HuH-7.5 (cell line): ENCODE measurements at regions not wholly inside any gene's neighbourhood (a gene's known extent, or its start where the extent isn't known, plus 50 kb on each side); places are given as distances from the start of the nearest gene placed in this dataset.

Experiments used
- DNase-seq: peaks from one replicate; pipeline ENCODE4 v3.0.0; 2011; ENCODE audit warnings: low spot score

- no peak for DNase-seq
These were observed 92.3 kb downstream of the GYPC start for GRCh38 chr2:126748188-126748760.

GRCh38 chr2:126748929-126749518 is 93.1 kb downstream of the GYPC start:
- DNase-seq, result no peak

GRCh38 chr2:126749537-126749936 is 93.6 kb downstream of the GYPC start:
- DNase-seq, result no peak

DNA sequence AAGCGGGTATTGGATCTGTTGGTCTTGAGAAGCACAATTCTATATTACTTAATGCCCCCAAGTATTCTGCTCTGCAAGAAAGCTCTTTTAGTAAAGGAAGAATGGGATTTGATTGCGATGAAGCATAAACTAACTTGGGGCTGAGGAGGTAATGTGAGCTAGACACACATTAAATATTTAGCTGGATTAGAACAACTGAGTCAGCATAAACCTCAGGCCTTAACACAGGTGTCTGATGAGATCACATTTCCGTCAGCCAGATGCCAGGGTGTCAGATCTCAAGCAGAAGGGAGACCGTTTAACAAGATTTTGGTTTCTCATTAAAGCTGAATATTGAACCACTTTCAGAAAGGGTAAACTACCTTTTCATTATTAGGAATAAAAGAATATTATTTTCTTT is 94.5 kb downstream of the GYPC start:
- no peak for DNase-seq

DNA sequence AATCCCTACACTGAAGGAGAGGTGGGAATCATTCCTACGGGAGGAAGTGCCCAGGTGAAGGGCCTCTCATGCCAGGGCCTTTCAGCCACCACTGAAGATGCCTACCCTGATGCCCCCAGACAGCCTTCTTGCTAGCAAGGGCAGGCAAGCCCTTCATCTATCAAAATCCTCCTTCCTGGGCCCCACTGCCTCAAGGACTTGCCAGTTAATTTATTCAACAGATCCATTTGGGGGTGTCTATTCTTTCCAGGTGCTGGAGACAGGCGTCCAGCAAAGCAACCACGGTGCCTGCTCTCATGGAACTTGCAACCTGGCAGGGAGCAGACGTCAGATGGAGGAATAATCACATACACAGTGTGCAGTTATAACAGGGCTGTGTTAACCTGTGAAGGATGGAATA is 95.5 kb downstream of the GYPC start:
- no peak for DNase-seq

- DNase-seq, result no peak
These were observed 96.9 kb downstream of the GYPC start for GRCh38 chr2:126752876-126753275.

GRCh38 chr2:126753501-126754212 is 97.7 kb downstream of the GYPC start:
- DNase-seq, result no peak

GRCh38 chr2:126754240-126755004 is 98.5 kb downstream of the GYPC start:
- no peak for DNase-seq

GRCh38 chr2:126756125-126756524 is 100.2 kb downstream of the GYPC start:
- DNase-seq, result no peak

GRCh38 chr2:126761256-126761980 is 105.5 kb downstream of the GYPC start:
- DNase-seq, result no peak

DNA sequence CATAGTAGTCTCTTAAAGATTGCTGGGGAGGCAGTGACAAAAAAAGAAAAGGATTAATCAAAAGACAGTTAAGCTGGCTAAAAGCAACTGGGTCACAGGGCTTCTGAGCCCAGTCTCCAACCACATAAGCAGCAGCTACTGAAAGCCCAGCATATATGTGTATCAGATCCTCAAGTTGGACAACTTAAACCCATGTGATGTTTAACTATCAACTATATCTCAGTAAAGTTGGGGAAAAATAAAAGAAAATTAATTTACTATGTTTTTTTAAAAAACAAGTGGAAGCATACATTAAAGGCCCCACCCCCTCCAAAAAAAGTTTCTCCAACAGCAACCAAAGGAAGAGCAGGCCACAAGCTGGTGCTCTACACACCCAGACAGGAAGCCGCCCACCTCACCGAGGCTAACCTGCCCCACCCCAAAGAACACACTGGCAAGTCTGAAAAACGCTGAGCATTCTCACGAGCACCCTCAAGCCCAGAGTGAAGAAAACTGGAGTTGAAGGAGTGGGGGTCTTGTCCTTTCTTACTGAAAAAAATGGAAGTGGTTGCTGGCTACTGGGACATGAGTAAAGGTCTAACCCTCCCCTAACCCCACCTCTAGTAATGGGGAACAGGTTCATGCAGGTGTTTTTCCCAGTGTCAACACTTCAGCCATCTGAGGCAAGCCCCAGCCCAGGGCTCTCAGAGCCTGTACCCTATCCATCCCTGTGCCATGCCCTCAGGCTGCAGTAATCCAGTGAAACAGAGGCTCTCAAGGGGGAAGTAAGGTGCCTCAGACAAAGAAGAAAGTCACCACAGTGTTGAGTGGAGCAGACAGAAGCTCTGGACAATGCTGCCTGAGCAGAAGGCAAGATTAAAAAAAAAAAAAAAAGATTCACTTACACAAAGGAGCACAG is 106.3 kb downstream of the GYPC start:
- DNase-seq, result no peak

DNA sequence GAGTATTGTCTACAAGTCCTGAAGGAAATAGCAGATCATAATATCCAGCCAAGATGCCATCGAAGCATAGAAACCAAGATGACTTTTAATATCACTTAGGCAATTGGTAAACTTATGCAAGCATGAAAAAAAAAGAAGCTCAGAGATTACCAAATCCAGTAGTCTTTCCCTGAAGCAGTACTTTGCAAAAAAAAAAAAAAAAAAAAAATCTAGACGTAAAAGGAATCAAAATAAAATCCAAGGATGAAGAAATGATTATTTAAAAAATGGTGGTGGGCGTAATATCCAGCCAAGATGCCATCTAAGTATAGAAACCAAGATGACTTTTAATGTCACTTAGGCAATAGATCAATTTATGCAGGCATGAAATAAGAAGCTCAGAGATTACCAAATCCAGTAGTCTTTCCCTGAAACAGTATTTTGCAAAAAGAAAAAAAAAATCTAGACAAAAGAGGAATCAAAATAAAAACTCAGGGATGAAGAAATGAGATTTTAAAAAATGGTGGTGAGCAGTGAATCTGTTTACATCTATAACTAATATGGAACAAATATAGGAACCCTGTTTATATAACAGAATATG is 108.8 kb downstream of the GYPC start:
- DNase-seq, result no peak

- no peak for DNase-seq
These were observed 109.4 kb downstream of the GYPC start for GRCh38 chr2:126765395-126765794.

- no peak for DNase-seq
These were observed 110.5 kb downstream of the GYPC start for GRCh38 chr2:126766295-126766968.

GRCh38 chr2:126766969-126767296 is 111.0 kb downstream of the GYPC start:
- DNase-seq, result no peak

DNA sequence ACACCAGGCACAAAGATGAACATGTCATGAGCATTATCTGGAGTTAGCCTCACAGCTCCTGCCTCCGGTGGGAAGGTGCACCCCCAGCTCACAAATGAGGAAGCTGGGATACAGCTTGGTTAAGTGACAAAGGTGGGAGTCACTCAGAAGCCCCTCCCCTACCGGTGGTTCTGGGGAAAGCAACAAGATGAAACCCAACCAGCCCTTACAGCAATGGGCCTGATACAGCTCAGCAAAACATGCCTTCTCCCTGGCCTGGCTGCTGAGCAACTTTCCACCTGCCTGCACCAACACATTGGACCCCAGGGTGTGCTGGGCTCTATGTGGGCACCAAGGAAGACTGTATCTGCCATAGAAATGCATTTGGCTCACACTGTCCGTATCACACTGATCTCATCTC is 113.2 kb downstream of the GYPC start:
- no peak for DNase-seq

DNA sequence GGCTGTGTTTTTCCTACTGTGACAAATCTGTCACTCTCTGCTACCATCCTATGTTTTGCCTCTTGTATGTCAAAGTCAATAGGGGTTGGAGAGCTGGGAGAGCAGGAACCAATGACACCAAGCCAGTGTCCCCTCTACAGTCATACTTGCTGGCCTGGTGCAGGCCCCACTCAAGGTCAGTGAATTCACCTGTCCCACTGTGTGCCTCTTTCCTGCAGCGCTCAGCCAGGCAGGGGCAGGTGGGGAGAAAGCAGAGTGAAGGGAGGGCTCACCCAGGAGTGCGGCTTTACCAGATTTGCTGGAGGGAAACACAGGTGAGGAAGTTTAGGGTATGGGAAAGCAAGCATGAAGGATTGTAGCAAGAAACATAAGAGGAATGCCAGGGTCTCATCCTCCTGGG is 114.5 kb downstream of the GYPC start:
- no peak for DNase-seq

DNA sequence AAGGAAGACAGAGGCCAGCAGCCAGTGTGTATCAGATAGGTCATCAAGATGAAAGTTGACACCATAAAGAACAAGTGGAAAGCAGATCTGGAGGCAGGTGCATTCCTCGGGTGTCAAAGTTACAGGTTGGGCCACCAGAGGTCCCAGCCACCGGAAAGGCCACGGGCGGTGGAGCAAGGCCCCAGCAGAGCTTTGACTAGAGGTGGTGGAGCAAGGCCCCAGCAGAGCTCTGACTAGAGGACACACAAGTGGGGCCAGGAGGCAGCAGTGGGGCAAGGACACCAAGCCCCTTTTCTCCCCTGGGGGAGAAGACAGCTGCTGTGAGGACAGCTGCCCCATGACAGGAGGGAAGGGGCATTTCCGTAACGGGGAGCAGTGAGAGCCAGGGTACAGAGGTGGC is 115.1 kb downstream of the GYPC start:
- DNase-seq, result no peak

GRCh38 chr2:126771501-126772195 is 115.7 kb downstream of the GYPC start:
- DNase-seq, result no peak

DNA sequence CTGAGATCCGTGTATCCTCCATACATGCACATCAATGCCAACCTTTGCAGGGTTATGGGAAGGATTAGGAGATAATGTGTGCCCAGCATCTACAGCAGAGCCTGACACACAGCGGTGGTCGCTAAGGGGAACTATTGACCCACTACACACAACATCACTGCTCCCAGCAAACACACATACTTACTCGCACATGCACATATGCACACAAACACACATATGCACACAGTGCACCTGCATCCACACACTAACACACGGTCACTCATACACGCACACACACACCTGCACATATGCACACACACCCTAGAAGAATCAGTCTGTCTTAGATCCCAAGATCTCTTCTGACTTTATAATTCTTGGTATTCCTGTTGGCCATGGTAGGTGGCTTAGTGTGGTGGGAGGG is 118.3 kb downstream of the GYPC start:
- no peak for DNase-seq
